Urinary bladder (tissue), 3 donors: ENCODE measurements at regions not wholly inside any gene's neighbourhood (a gene's known extent, or its start where the extent isn't known, plus 50 kb on each side); places are given as distances from the start of the nearest gene placed in this dataset.
"Not testable (repeated sequence)": the region's sequence is repeated elsewhere in the genome, so short reads cannot be mapped to it uniquely, and the experiment has no call there.

Experiments
- DNase-seq: peaks from one replicate; pipeline ENCODE4 v3.0.0-alpha.2; 2015; ENCODE audit errors: extremely low spot score
- H3K27ac ChIP-seq: one replicate; pipeline ENCODE4 v1.5.1; 2013; ENCODE audit warnings: low read depth, mild to moderate bottlenecking, moderate library complexity
- H3K36me3 ChIP-seq: one replicate; pipeline ENCODE4 v1.6.1; 2013; ENCODE audit warnings: mild to moderate bottlenecking, moderate library complexity; ENCODE audit not compliant: insufficient read depth
- H3K4me1 ChIP-seq: one replicate; pipeline ENCODE4 v1.6.1; 2013; ENCODE audit warnings: mild to moderate bottlenecking, moderate library complexity; ENCODE audit not compliant: insufficient read depth
- H3K4me3 ChIP-seq: one replicate; pipeline ENCODE4 v1.5.1; 2013; ENCODE audit warnings: low read depth, low read length
- WGBS: extraction: QIAGEN DNeasy Blood & Tissue Kit; methylation state at CpG from one replicate; pipeline ENCODE4 v1.1.7; 2013; 5-methylcytosine and 5-hydroxymethylcytosine counted together
- donor health status: healthy with polysubstance abuse.
- donor health status: healthy.

- 71% methylated on average over 1 of the region's 1 CpG for WGBS
- H3K4me1 ChIP-seq, result no peaks in the 10 kb centered on the region
- no peak overlapping the region for H3K4me3 ChIP-seq
- no peak overlapping the region for H3K27ac ChIP-seq
- no peak for DNase-seq
- H3K36me3 ChIP-seq, result no peaks in the 10 kb centered on the region
Measured at GRCh38 chr3:187880441-187880840, 135.2 kb upstream of the BCL6 start.

- DNase-seq, result no peak
- Histone ChIP-seq H3K36me3 (no peaks in the 10 kb centered on the region), H3K4me3 (no peak overlapping the region), H3K4me1 (no peaks in the 10 kb centered on the region), H3K27ac (no peak overlapping the region)
- WGBS, result 93% methylated on average over 1 of the region's 1 CpG
Measured at GRCh38 chr3:187880851-187881250, 135.6 kb upstream of the BCL6 start.

- Histone ChIP-seq H3K27ac (no peak overlapping the region), H3K4me1 (no peaks in the 10 kb centered on the region), H3K36me3 (no peaks in the 10 kb centered on the region), H3K4me3 (no peak overlapping the region)
- WGBS, result 78% methylated on average over 1 of the region's 1 CpG
- no peak for DNase-seq
Measured at GRCh38 chr3:187888701-187889100, 143.4 kb upstream of the BCL6 start.

- H3K27ac ChIP-seq, result no peak overlapping the region
- no peaks in the 10 kb centered on the region for H3K36me3 ChIP-seq
- no peak for DNase-seq
- WGBS, result 92% methylated on average over 4 of the region's 4 CpGs
- H3K4me3 ChIP-seq, result no peak overlapping the region
- no peaks in the 10 kb centered on the region for H3K4me1 ChIP-seq
Measured at GRCh38 chr3:187889106-187889505, 143.8 kb upstream of the BCL6 start.

- no peak for DNase-seq
- Histone ChIP-seq H3K27ac (no peak overlapping the region), H3K4me3 (no peak overlapping the region), H3K36me3 (no peaks in the 10 kb centered on the region), H3K4me1 (no peaks in the 10 kb centered on the region)
- WGBS, result 89% methylated on average over 19 of the region's 20 CpGs
Measured at GRCh38 chr3:187889601-187890404, 144.5 kb upstream of the BCL6 start.

GRCh38 chr3:187890405-187890752 is 145.1 kb upstream of the BCL6 start:
- H3K27ac ChIP-seq, H3K4me3 ChIP-seq, H3K4me1 ChIP-seq, H3K36me3 ChIP-seq, DNase-seq: not testable (repeated sequence)
- WGBS, result 81% methylated on average over 15 of the region's 15 CpGs

GRCh38 chr3:187896646-187897045 is 151.4 kb upstream of the BCL6 start:
- WGBS, result 61% methylated on average over 6 of the region's 6 CpGs
- Histone ChIP-seq H3K36me3 (no peaks in the 10 kb centered on the region), H3K27ac (no peak overlapping the region)

GRCh38 chr3:187899246-187899645 is 154.0 kb upstream of the BCL6 start:
- WGBS, result 86% methylated on average over 4 of the region's 4 CpGs
- no peak for DNase-seq
- Histone ChIP-seq H3K4me1 (no peaks in the 10 kb centered on the region), H3K27ac (no peak overlapping the region), H3K4me3 (no peak overlapping the region), H3K36me3 (no peaks in the 10 kb centered on the region)

More at GRCh38 chr3:187896646-187897045, 151.4 kb upstream of the BCL6 start:
- H3K4me1 ChIP-seq, result no peaks in the 10 kb centered on the region
- H3K4me3 ChIP-seq, result no peak overlapping the region
- no peak for DNase-seq

- no peak for DNase-seq
- Histone ChIP-seq H3K36me3 (no peaks in the 10 kb centered on the region), H3K27ac (no peak overlapping the region), H3K4me3 (no peak overlapping the region), H3K4me1 (no peaks in the 10 kb centered on the region)
- WGBS, result 93% methylated on average over 4 of the region's 4 CpGs
Measured at GRCh38 chr3:187900993-187901755, 155.9 kb upstream of the BCL6 start.

- no peaks in the 10 kb centered on the region for H3K36me3 ChIP-seq
- H3K27ac ChIP-seq, result no peak overlapping the region
- no peaks in the 10 kb centered on the region for H3K4me1 ChIP-seq
- no peak overlapping the region for H3K4me3 ChIP-seq
- DNase-seq, result no peak
- 88% methylated on average over 14 of the region's 14 CpGs for WGBS
Measured at GRCh38 chr3:187902041-187902471, 156.8 kb upstream of the BCL6 start.

- Histone ChIP-seq H3K27ac (no peak overlapping the region), H3K36me3 (no peaks in the 10 kb centered on the region), H3K4me1 (no peaks in the 10 kb centered on the region), H3K4me3 (no peak overlapping the region)
- no peak for DNase-seq
- 99% methylated on average over 1 of the region's 1 CpG for WGBS
Measured at GRCh38 chr3:187902936-187903335, 157.7 kb upstream of the BCL6 start.

- H3K4me3 ChIP-seq, result no peak overlapping the region
- no peaks in the 10 kb centered on the region for H3K4me1 ChIP-seq
- H3K36me3 ChIP-seq, result no peaks in the 10 kb centered on the region
- DNase-seq, result no peak
- 95% methylated on average over 4 of the region's 4 CpGs for WGBS
- H3K27ac ChIP-seq, result no peak overlapping the region
Measured at GRCh38 chr3:187903697-187904096, 158.4 kb upstream of the BCL6 start.

GRCh38 chr3:187906416-187906815 is 161.1 kb upstream of the BCL6 start:
- H3K4me3 ChIP-seq, result no peak overlapping the region
- no peak for DNase-seq
- no peaks in the 10 kb centered on the region for H3K36me3 ChIP-seq
- no peak overlapping the region for H3K27ac ChIP-seq
- H3K4me1 ChIP-seq, result no peaks in the 10 kb centered on the region
- WGBS, result 63% methylated on average over 5 of the region's 5 CpGs

GRCh38 chr3:187906920-187907319 is 161.7 kb upstream of the BCL6 start:
- 76% methylated on average over 5 of the region's 5 CpGs for WGBS
- no peaks in the 10 kb centered on the region for H3K4me1 ChIP-seq
- no peak for DNase-seq
- H3K36me3 ChIP-seq, result no peaks in the 10 kb centered on the region
- no peak overlapping the region for H3K27ac ChIP-seq
- no peak overlapping the region for H3K4me3 ChIP-seq
